ENCODE measurements at regions not wholly inside any gene's neighbourhood (a gene's known extent, or its start where the extent isn't known, plus 50 kb on each side); places are given as distances from the start of the nearest gene placed in this dataset.
"Not testable (repeated sequence)": the region's sequence is repeated elsewhere in the genome, so short reads cannot be mapped to it uniquely, and the experiment has no call there.

- peak in 1 of 2 donors; percentile 4 for DNase-seq (ENCODE audit: low spot score in 2 of 2)
- H3K4me3 ChIP-seq (ENCODE audit: low read depth, poor library complexity, severe bottlenecking) = no peak overlapping the region
- intact Hi-C loops (cut with DNase I; ENCODE audit: low total_unique reads) = no loop called here
- WGBS, 2 donors = 52 to 55% methylated on average over 3 of the region's 3 CpGs
- no peak for TF ChIP-seq CTCF (IDR thresholded peaks at IDR 0.05)
- no peak for TF ChIP-seq POLR2A (IDR thresholded peaks at IDR 0.05)
Measured at GRCh38 chr17:74137416-74137815, 66.1 kb upstream of the RPL38 start.

GRCh38 chr17:74139120-74139519 lies 64.4 kb upstream of the RPL38 start:
- intact Hi-C loops (cut with DNase I; ENCODE audit: low total_unique reads) = no loop called here
- DNase-seq (ENCODE audit: low spot score in 2 of 2) = no peak
- TF ChIP-seq CTCF (IDR thresholded peaks at IDR 0.05) = no peak
- TF ChIP-seq POLR2A (IDR thresholded peaks at IDR 0.05) = no peak
- no peak overlapping the region for H3K4me3 ChIP-seq (ENCODE audit: low read depth, poor library complexity, severe bottlenecking)

GRCh38 chr17:74140282-74140681 lies 63.2 kb upstream of the RPL38 start:
- 91 to 93% methylated on average over 3 of the region's 3 CpGs for whole genome bisulfite sequencing, 2 donors
- no peak for DNase-seq (ENCODE audit: low spot score in 2 of 2)
- intact Hi-C loops (cut with DNase I; ENCODE audit: low total_unique reads) = no loop called here
- TF ChIP-seq POLR2A (IDR thresholded peaks at IDR 0.05) (no peak), CTCF (IDR thresholded peaks at IDR 0.05) (no peak)
- no peak overlapping the region for H3K4me3 ChIP-seq (ENCODE audit: low read depth, poor library complexity, severe bottlenecking)

- H3K4me3 ChIP-seq (ENCODE audit: low read depth, poor library complexity, severe bottlenecking) = no peak overlapping the region
- no peak for DNase-seq (ENCODE audit: low spot score in 2 of 2)
- intact Hi-C loops (cut with DNase I; ENCODE audit: low total_unique reads) = no loop called here
- TF ChIP-seq POLR2A (IDR thresholded peaks at IDR 0.05) (no peak), CTCF (IDR thresholded peaks at IDR 0.05) (no peak)
Measured at GRCh38 chr17:74141612-74142011, 61.9 kb upstream of the RPL38 start.

- intact Hi-C loops (cut with DNase I; ENCODE audit: low total_unique reads); DNase-seq (ENCODE audit: low spot score in 2 of 2); H3K4me3 ChIP-seq (ENCODE audit: low read depth, poor library complexity, severe bottlenecking): not testable (repeated sequence)
- 77 to 86% methylated on average over 4 of the region's 4 CpGs for WGBS, 2 donors
Measured at GRCh38 chr17:74143318-74143717, 60.2 kb upstream of the RPL38 start.

- no peak overlapping the region for H3K4me3 ChIP-seq (ENCODE audit: low read depth, poor library complexity, severe bottlenecking)
- 58 to 67% methylated on average over 6 of the region's 6 CpGs for WGBS, 2 donors
- peak in 1 of 2 donors; percentile 48 for DNase-seq (ENCODE audit: low spot score in 2 of 2)
- intact Hi-C loops (cut with DNase I; ENCODE audit: low total_unique reads) = no loop called here
- TF ChIP-seq POLR2A (IDR thresholded peaks at IDR 0.05) = no peak
- no peak for TF ChIP-seq CTCF (IDR thresholded peaks at IDR 0.05)
Measured at GRCh38 chr17:74145756-74146155, 57.7 kb upstream of the RPL38 start.

All from lower leg skin (tissue), 4 donors.